DND-41 (cell line): ENCODE measurements at regions not wholly inside any gene's neighbourhood (a gene's known extent, or its start where the extent isn't known, plus 50 kb on each side); places are given as distances from the start of the nearest gene placed in this dataset.

ENCODE experiments used
- ATAC-seq: fragments of 200-7000 bp; cut with Tn5 transposase; 3 replicates; pipeline ENCODE4 v1.9.1; 2021; ENCODE audit warnings: low read depth; ENCODE audit not compliant: insufficient read depth
- DNase-seq: peaks from one replicate; pipeline ENCODE4 v3.0.0-alpha.2; 2020
- H2AFZ ChIP-seq: 2 replicates; pipeline ENCODE4 v1.6.0; 2012; ENCODE audit warnings: low read depth, low read length
- H3K27ac ChIP-seq: 2 replicates; pipeline ENCODE4 v1.5.1; 2012; ENCODE audit warnings: low read length, inconsistent platforms
- H3K27me3 ChIP-seq: fragments of 200-600 bp; sonication (generic); 2 replicates; pipeline ENCODE4 v1.6.0; 2012; ENCODE audit warnings: low read length, mild to moderate bottlenecking, inconsistent platforms; ENCODE audit not compliant: insufficient read depth, poor library complexity
- H3K36me3 ChIP-seq: 2 replicates; pipeline ENCODE4 v1.5.1; 2012; ENCODE audit warnings: low read length, inconsistent platforms; ENCODE audit not compliant: insufficient read depth
- H3K4me1 ChIP-seq: 2 replicates; pipeline ENCODE4 v1.5.1; 2012; ENCODE audit warnings: mild to moderate bottlenecking, low read length; ENCODE audit not compliant: insufficient read depth
- H3K4me2 ChIP-seq: 2 replicates; pipeline ENCODE4 v1.6.0; 2012; ENCODE audit warnings: mild to moderate bottlenecking, moderate library complexity, low read length, inconsistent platforms; ENCODE audit not compliant: insufficient read depth
- H3K4me3 ChIP-seq, 2 experiments: fragments of 200-600 bp in 1 of 2; shearing (Covaris generic) in 1 of 2; 2 replicates each; pipeline ENCODE4 v1.5.1; 2012 to 2016; ENCODE audit warnings: inconsistent platforms in 2 of 2, low read length in 2 of 2, mild to moderate bottlenecking in 2 of 2, low read depth in 1 of 2, moderate library complexity in 1 of 2
- H3K79me2 ChIP-seq: 2 replicates; pipeline ENCODE4 v1.6.0; 2012; ENCODE audit warnings: low read length, inconsistent platforms; ENCODE audit not compliant: insufficient read depth
- H3K9ac ChIP-seq: 2 replicates; pipeline ENCODE4 v1.6.0; 2012; ENCODE audit warnings: low read depth, mild to moderate bottlenecking, inconsistent platforms, low read length, moderate library complexity
- H3K9me3 ChIP-seq: 2 replicates; pipeline ENCODE4 v1.5.1; 2012; ENCODE audit warnings: low read length, moderate library complexity, mild to moderate bottlenecking, inconsistent platforms; ENCODE audit not compliant: insufficient read depth, severe bottlenecking
- H4K20me1 ChIP-seq: 2 replicates; pipeline ENCODE4 v1.6.0; 2012; ENCODE audit warnings: low read length; ENCODE audit not compliant: insufficient read depth
- CTCF ChIP-seq: IDR thresholded peaks from 2 replicates; pipeline ENCODE4 v1.5.1; 2012; ENCODE audit warnings: borderline replicate concordance, low read length, moderate library complexity, mild to moderate bottlenecking; ENCODE audit not compliant: poor library complexity, severe bottlenecking; ENCODE audit errors: extremely low read depth
- EZH2 ChIP-seq: IDR thresholded peaks from 3 replicates; pipeline ENCODE4 v1.6.1; 2012; ENCODE audit warnings: borderline replicate concordance, low read depth, mild to moderate bottlenecking, moderate library complexity, low read length, inconsistent platforms; ENCODE audit not compliant: severe bottlenecking

DNA sequence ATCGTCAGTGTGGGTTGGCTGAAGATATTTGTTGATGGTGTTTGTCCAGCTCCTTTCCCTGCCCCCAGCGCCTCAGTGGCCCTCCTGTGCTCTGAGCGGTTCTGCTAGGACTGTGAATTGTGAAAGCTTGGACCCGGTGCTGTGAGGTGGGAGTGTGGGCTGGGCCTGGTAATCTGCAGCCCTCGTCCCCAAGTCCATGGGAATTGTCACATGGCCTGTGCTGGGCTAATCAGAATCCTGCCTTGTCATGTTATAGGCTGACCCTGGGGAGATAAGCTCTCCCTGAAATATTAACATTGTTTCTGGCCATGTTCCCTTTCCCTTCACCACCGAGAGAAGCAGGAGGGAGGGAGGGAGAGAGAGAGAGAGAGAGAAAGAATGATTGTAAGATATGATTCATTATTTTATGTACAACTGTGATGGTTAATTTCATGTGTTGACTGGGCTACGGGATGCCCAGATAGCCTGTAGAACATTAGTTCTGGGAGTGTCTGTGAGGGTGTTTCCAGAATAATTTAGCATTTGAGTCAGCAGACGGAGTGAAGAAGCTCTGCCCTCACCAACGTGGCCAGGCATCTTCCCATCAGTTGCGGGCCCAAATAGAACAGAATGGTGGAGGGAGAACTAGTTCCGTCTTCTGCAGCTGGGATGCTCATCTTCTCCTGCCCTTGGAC lies 62.4 kb downstream of the TFAP2C start:
- no peaks in the 10 kb centered on the region for H3K36me3 ChIP-seq
- ATAC-seq = no peak
- no peak overlapping the region for H3K4me2 ChIP-seq
- H4K20me1 ChIP-seq = no peaks in the 10 kb centered on the region
- no peaks in the 10 kb centered on the region for H3K9me3 ChIP-seq
- no peak for DNase-seq
- H3K27me3 ChIP-seq = peaks cover 3% of the 10 kb centered on the region
- H2AFZ ChIP-seq = no peak overlapping the region
- H3K27ac ChIP-seq = no peak overlapping the region
- no peak overlapping the region for H3K9ac ChIP-seq
- H3K4me3 ChIP-seq = no peak overlapping the region
- TF ChIP-seq CTCF = no peak
- TF ChIP-seq EZH2 = no peak
- H3K4me1 ChIP-seq = no peaks in the 10 kb centered on the region
- H3K79me2 ChIP-seq = no peaks in the 10 kb centered on the region

- H3K27ac ChIP-seq = no peak overlapping the region
- no peak overlapping the region for H3K4me3 ChIP-seq
- no peaks in the 10 kb centered on the region for H4K20me1 ChIP-seq
- H3K27me3 ChIP-seq = peaks cover 3% of the 10 kb centered on the region
- H3K9ac ChIP-seq = no peak overlapping the region
- no peaks in the 10 kb centered on the region for H3K79me2 ChIP-seq
- H2AFZ ChIP-seq = no peak overlapping the region
- no peak for TF ChIP-seq CTCF
- no peak for TF ChIP-seq EZH2
- ATAC-seq = no peak
- no peaks in the 10 kb centered on the region for H3K9me3 ChIP-seq
- H3K4me2 ChIP-seq = no peak overlapping the region
- no peak for DNase-seq
- no peaks in the 10 kb centered on the region for H3K4me1 ChIP-seq
- no peaks in the 10 kb centered on the region for H3K36me3 ChIP-seq
Observed at GRCh38 chr20:56693217-56693616, 64.1 kb downstream of the TFAP2C start.

DNA sequence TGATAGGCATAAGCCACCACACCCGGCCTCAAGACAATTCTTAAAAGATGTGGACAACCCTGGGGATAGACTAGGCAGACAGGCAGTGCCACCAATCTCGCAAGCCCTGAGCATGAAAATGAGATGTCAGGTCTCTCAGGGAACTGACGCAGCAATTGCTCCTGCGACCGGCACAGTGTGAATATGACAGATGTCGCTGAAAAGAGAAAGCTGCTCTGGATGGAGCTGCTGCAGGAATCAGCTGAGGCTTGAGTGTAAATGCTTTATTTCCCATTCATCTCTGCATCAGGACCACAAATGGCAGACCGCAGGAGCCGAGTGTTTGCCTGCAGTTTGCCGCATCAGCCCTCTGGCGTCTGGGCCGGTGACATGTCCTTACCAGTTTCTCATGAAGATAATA lies 68.4 kb downstream of the TFAP2C start:
- H3K27ac ChIP-seq = no peak overlapping the region
- no peak overlapping the region for H3K4me3 ChIP-seq
- no peaks in the 10 kb centered on the region for H3K9me3 ChIP-seq
- no peaks in the 10 kb centered on the region for H3K4me1 ChIP-seq
- TF ChIP-seq CTCF = no peak
- no peak for TF ChIP-seq EZH2
- no peaks in the 10 kb centered on the region for H3K79me2 ChIP-seq
- no peak overlapping the region for H2AFZ ChIP-seq
- ATAC-seq (no peak), DNase-seq (no peak)
- no peak overlapping the region for H3K4me2 ChIP-seq
- peaks cover 7% of the 10 kb centered on the region for H3K27me3 ChIP-seq
- no peaks in the 10 kb centered on the region for H3K36me3 ChIP-seq
- no peak overlapping the region for H3K9ac ChIP-seq
- H4K20me1 ChIP-seq = 0 out of 2 replicates have a peak, but pooled peaks cover 3% of the 10 kb centered on the region
